ENCODE measurements at regions not wholly inside any gene's neighbourhood (a gene's known extent, or its start where the extent isn't known, plus 50 kb on each side); places are given as distances from the start of the nearest gene placed in this dataset.
"Not testable (repeated sequence)": the region's sequence is repeated elsewhere in the genome, so short reads cannot be mapped to it uniquely, and the experiment has no call there.

DNA sequence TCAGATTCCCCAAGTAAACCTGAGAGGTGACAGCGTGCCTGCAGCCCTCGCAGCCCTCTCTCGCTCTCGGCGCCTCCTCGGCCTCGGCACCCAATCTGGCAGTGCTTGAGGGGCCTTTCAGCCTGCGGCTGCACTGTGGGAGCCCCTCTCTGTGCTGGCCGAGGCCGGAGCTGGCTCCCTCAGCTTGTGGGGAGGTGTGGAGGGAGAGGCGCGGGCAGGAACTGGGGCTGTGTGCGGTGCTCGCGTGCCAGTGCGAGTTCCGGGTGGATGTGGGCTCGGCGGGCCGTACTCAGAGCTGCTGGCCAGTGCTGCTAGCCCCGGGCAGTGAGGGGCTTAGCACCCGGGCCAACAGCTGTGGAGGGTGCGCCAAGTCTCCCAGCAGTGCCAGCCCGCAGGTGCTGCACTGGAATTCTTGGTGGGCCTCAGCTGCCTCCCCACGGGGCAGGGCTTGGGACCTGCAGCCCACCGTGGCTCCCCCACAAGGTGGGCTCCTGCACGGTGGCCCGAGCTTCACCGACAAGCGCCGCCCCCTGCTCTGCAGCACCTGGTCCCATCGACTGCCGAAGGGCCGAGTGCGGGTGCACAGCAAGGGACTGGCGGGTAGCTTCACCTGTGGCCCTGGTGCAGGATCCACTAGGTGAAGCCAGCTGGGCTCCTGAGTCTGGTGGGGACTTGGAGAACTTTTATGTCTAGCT is 809.7 kb upstream of the ADGRB3 start:
- no peak for DNase-seq

DNA sequence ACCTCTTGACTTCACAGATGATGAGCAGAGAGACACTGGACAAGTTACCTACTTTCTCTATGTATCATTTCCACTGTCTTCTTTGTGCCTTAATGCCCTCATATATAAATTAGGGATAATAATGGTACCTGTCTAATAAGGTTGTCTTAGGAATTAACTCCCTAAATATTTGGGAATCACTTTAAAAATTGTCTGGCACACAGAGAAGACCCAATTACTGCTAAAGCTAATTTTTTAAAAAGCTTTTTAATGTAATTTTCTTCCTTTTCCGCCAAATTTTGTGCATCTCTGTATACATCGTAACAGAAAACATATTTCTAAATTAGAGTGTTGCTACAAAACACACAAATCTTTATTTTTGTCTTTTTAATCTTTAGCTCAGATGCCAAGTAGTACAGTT is 816.8 kb upstream of the ADGRB3 start:
- no peak for DNase-seq

DNA sequence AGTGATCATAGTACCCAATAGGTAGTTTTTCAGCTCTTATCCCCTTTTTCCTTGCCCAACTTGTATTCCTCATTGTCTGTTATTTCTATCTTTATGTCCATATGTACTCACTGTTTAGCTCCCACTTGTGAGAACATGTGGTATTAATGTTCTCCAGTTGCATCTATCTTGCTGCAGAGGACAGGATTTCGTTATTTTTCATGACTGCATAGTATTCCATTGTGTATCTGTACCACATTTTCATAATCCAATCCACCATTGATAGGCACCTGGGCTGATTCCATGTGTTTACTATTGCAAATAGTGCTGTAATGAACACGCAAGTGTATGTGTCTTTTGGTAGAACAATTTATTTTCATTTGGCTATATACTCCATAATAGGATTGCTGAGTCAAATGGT is 819.5 kb upstream of the ADGRB3 start:
- DNase-seq, result no peak

DNA sequence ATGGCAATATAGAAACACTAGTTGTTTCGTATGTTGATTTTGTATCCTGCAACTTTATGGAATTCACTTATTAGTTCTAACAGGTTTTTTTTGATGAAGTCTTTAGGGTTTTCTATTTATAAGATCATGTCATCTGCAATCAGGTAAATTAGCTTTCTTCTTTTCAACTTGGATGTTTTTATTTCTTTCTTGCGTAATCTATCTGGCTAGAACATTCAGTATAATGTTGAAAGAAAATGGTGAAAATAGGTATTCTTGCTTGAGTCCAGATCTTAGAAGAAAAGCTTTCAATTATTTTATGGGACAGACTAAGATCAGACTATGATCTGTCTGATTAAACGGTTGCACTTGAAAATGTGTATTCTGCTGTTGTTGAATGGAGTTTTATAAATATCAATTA is 820.8 kb upstream of the ADGRB3 start:
- DNase-seq, result no peak

DNA sequence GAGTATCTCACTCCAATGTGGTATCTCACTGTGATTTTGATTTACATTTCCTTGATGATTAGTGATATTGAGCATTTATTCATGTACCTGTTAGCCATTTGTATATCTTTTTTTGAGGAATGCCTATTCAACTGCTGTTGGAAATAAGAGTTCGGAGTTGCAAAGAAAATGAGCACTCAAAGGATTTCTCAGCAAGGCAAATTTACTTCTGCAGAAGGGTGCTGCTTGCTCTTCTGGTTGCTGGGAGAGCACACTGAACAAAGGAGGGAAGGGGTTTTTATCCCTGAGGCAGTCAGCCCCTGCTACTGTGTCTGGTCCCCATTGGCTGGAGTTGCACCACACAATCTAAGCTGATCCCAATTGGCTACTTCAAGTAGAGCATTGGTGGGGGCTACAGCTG is 822.4 kb upstream of the ADGRB3 start:
- no peak for DNase-seq

DNA sequence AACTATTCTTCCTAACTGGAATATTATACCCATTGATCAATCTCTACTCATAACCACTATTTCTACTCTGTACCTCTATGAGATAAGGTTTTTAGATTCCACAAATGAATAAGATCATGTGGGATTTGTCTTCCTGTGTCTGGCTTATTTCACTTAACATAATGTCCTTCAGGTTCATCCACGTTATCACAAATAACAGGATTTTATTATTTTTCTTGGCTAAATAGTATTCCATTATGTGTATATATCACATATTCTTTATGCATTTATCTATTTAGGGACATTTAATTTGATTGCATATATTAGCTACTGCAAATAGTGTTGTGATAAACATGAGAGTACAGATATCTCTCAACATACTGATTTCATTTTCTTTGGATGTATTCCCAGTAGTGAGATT is 823.0 kb upstream of the ADGRB3 start:
- no peak for DNase-seq

DNA sequence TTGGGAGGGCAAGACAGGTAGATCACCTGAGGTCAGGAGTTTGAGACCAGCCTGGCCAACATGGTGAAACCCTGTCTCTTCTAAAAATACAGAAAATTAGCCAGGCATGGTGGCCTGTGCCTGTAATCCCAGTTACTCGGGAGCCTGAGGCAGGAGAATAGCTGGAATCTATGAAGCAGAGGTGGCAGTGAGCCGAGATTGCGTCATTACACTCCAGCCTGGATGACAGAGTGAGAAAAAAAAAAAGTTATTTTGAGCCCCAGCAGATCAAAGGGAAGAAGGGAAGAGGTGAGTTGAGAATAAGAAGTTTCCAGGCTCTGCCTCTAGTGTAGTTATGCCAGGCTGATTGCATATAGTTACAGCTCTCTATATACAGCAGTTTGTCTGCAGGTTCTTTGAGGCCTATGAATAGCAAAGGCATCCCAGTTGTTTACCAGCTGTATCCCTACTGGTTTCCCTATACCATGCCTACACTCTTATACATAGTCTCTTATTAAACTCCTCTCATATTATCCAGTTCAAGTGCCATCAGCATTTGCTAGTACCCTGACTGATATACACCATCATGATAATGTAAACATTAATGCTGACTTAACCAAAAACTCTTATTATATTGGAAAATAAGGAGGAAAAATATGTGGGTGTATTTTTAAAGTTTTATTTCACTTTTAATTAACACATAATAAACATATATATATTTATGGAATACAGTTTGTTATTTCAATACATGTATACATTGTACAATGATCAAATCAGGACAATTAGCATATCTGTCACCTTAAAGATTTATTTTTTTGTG is 823.6 kb upstream of the ADGRB3 start:
- DNase-seq, result no peak

DNA sequence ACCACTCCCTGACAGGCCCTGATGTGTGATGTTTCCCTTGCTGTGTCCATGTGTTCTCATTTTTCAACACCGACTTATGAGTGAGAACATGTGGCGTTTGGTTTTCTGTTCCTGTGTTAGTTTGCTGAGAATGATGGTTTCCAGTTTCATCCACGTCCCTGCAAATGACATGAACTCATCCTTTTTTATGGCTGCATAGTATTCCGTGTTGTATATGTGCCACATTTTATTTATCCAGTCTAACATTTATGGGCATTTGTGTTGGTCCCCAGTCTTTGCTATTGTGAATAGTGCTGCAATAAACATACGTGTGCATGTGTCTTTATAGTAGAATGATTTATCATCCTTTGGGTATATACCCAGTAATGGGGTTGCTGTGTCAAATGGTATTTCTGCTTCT is 830.3 kb upstream of the ADGRB3 start:
- not testable (repeated sequence) for DNase-seq

DNA sequence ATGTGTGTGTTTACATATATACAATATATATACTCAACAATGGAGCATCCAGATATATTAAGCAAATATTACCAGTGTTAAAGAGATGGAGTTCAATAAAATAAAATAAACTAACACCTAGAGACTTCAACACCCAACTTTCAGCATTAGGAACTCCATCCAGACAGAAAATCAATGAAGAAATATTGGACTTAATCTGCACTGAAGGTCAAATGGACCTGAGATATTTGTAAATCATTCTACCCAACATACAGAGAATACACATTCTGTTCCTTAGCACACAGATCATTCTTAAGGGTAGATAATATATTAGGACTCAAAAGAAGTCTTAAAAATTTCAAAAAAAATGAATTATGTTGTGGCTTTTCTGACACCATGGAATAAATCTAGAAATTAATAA is 832.3 kb upstream of the ADGRB3 start:
- no peak for DNase-seq

DNA sequence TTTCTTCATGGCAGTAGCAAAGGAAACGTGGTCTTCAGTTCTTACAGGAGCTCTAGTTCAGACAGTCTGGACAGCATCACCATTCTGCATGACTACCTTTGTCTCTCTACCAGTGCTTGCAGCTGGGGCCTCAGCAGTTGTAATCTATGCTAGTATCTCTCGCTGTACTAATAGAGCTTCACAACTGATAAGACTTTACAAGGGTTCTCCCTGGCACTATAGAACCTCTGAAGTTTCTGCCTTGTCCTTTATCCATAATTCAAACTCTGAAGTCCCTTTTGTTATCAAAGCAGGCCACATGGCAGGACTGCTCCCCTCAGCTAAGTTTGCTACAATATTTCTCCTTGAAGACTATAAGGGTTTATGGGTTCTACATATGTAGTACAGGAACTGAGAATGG is 842.1 kb upstream of the ADGRB3 start:
- DNase-seq, result no peak

DNA sequence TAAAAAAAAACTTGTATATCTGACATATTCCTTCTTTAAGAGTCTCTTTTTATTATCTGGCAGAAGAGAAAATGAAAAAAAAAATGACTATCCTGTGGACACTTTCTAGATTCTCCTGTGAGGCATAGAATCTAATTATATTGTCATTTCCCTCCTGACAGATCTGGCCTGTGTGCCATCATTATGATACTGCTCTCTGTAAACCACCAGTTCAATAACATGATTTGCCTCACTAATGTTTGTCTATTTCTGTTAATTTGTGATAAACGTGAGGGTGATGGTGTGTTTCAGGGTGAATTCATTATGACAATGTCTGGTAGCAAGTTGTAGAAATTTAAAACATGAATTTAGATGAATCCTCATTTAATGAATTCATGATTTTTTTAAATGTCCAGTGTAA is 844.5 kb upstream of the ADGRB3 start:
- no peak for DNase-seq

DNA sequence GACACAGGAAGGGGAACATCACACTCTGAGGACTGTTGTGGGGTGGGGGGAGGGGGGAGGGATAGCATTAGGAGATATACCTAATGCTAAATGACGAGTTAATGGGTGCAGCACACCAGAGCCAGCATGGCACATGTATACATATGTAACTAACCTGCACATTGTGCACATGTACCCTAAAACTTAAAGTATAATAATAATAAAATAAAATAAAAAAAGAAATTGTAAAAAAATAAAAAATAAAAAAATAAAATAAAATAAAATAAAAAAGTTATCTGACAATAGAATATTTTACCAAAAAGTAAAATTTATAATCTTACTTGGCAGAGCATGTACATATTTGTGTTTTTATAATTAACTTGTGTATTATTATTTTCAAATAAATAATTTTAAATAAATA is 848.0 kb upstream of the ADGRB3 start:
- DNase-seq, result not testable (repeated sequence)

DNA sequence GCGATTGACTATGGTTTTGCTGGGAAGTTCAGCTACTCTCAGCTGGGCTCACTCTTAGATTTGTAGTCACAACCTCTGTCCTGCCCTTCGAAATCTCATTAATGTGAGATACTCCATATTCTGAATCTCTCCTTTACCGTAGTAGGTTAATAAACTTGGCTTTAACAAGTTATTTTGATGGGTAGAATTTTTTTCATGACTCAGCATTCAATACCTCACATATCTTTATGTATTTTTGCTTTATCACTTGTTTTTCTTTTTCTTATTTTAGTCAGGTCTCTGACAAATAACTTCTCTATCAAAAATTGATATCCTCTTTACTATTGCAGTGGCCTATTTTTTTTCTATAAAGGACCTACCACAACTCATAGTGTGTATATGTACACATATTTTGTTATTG is 855.2 kb upstream of the ADGRB3 start:
- no peak for DNase-seq

DNA sequence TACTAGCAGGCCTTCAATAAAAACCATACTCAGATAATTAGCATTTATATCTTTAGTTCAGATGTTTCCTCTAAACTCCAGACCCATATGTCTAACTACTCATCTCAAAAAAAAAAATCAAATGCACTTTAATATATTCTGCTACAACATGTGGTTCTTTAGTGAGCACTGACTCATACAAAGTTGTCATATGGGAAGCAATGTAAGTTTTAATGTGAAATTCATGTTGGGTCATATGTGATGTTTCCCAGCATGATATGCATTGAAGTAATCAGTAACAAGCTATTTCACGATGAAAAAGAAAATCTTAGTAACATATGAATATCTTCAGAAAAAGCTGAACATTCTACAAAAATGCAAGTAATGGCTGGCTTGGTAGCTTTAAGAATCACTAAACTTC is 859.7 kb upstream of the ADGRB3 start:
- DNase-seq, result no peak

DNA sequence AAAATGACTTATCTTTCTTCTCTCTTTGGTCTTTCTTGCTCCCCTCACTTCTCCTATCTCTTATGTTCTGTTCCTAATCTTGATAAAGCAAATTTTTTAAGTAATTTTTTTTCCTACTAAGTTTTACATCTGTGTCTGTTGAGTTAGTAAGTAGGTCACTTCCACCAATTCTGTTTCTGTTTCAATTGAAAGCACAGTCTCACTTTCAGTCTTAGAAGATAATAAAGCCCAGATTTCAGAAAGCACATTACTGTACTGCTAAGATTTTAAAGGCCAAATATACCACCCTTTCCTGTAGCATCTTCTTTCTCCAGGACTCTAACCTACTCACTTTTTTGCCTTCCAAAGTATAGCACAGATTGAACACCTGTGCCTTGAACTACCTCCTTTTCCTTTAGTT is 866.1 kb upstream of the ADGRB3 start:
- no peak for DNase-seq

DNA sequence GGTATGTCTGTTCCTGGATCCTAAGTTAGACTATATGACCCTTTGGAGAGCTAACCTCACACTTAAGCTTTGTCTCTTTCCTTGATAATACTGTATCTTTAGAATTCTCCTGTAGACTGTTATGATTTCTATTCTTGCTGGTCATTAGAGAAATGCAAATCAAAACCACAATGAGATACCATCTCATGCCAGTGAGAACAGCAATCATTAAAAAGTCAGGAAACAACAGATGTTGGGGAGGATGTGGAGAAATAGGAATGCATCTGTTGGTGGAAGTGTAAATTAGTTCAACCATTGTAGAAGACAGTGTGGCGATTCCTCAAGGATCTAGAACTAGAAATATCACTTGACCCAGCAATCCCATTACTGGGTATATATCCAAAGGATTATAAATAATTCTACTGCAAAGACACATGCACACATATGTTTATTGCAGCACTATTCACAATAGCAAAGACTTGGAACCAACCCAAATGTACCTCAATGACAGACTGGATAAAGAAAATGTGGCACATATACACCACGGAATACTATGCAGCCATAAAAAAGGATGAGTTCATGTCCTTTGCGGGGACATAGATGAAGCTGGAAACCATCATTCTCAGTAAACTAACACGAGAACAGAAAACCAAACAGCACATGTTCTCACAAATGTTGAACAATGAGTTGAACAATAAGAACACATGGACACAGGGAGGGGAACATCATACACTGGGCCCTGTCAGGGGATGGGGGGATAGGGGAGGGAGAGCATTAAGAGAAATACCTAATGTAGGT is 867.8 kb upstream of the ADGRB3 start:
- DNase-seq, result not testable (repeated sequence)

DNA sequence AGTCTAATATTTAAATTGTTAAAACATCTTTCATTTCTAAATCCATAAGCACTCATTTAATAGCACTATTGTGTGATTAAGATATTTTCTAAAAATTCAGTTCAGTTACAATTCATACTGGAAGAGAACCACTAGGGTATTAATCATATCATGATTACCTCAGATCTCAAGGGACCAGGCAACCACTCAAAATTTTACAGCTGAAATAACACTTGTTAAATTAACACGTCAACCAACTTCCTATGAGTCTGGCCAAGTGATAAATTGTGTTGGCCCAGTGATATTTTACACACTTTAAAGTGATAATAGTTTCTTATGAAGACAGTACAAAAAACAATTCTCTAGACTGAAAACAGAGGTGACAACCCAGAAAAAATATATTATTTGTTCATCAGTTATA is 869.0 kb upstream of the ADGRB3 start:
- DNase-seq, result no peak

DNA sequence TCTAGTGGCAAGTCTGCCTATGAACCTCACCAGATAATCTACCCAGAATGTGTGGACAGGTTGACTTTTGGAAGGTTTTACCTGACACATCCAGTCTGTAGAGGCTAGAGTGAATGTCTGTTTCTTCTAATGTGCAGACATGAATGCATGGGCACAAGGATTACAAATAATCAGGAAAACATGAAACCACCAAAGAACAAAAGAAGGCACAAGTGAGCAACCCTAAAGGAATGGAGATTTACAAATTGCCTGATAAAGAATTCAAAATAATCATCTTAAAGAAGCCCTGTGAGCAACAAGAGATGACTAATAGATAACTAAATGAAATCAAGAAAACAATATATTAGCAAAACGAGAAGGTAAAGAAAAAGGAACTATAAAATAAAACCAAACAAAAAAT is 876.1 kb upstream of the ADGRB3 start:
- no peak for DNase-seq

DNA sequence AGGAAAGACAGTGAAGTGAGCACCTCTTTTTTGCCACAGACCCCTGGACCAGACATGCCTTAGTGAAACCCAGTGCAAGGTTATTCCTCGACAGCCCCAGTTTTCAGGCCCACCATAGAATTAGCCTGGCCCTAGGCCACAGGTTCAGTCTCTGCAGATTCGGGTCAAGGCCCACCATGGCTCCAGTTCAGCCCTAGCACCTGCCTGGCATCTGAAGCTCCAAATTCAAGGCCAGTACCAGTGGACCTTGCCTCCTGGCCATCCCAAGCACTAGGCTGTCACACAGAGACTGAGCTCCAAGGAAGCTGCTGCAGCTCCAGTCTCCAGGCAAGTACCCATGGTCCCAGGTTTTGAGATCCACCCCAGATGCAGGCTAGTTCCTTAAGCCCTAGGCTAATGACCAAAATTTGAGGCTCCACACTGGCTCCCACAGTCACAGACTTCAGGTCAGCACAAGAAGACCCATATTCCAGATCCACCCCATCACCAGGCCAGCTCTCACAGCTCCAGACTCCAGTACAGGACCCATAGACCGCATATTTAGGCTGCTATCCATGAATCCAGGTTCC is 877.5 kb upstream of the ADGRB3 start:
- no peak for DNase-seq

DNA sequence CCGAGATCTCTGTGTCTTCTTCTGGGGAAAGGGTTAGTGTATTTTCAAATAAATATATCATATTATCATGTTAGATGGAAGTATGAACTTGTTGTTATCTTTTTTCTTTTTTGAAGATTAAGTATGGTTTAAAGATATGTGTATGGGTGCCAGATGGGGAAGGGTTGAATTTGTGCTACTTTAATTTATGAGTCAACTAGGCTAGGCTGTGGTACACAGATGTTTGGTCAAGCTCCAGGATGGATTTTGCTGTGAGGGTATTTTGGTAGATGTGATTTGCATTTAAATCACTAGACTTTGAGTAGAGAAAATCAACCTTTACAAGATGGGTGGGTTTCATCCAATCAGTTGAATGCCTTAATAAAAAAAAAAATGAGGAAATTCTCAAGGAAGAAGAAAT is 886.6 kb upstream of the ADGRB3 start:
- no peak for DNase-seq

DNA sequence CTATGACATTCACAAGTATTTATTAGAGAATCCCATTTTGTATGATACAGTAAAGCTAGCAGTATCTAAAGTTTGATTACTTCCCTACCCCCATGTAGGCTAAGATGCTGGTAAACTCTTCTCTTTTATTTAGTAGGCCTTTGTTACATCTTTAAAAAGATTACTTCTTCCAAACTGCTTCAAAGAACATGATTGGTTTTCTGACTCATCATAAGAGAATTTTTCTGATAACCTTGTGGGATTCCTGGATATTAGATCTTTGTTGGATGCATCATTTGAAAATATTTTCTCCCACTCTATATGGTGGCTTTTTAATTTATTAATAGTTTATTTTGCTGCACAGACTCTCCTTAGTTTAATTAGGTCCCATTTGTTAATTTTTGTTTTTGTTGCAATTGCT is 898.3 kb upstream of the ADGRB3 start:
- no peak for DNase-seq

DNA sequence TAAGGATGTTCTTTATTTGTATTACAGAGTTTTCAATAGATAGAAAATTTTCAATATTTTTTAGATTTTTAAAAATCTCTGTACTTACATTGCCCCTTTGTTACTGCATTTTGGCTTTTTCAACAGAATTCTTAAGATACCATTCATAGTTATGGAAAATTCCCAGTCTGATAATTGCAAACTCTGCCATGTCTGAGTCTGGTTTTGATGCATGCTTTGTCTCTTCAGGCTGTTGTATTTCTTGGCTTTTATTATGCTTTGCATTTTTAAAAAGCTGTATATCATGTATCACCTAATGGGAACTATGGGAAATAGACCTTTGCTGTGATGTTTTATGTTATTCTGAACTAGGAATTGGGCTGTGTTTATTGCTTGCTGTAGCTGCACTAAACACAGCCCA is 898.9 kb upstream of the ADGRB3 start:
- DNase-seq, result no peak

DNA sequence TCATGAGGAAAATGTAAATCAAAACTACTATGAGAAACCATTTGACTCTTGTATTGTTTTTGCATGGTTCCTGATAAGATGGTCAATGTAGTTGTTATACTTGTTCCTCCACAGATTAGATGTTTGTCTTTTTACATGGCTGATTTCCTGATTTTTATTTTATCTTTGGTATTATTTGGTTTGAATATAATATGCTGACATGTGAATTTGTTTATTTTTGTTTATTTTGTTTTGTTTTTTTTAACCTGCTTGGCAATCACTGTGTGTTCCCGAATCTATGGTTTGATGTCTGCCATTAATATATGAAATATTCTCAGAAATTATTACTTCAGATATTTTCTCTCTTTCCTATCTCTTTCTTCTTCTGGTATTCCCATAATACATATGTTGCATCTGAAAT is 899.5 kb upstream of the ADGRB3 start:
- no peak for DNase-seq

DNA sequence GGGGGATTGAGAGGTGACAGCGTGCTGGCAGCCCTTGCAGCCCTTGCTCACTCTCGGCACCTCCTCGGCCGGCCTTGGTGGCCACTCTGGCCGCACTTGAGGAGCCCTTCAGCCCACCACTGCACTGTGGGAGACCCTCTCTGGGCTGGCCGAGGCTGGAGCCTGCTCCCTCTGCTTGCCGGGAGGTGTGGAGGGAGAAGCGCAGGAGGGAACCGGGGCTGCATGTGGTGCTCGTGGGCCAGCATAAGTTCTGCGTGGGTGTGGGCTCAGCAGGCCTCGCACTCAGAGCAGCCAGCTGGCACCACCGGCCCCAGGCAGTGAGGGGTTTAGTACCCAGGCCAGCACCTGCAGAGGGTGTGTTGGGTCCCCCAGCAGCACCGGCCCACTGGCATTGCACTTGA is 912.2 kb upstream of the ADGRB3 start:
- DNase-seq, result no peak

Measured in hematopoietic multipotent progenitor cell treated with erythropoietin and hydrocortisone succinate and interleukin-3 and kit ligand, for 6 days (in vitro differentiated cells).